T-helper 17 cell (primary cell): ENCODE measurements at regions not wholly inside any gene's neighbourhood (a gene's known extent, or its start where the extent isn't known, plus 50 kb on each side); places are given as distances from the start of the nearest gene placed in this dataset.
"Not testable (repeated sequence)": the region's sequence is repeated elsewhere in the genome, so short reads cannot be mapped to it uniquely, and the experiment has no call there.

ENCODE experiments used
- ATAC-seq: fragments of 150-1000 bp; cut with Tn5 transposase; 2 replicates; pipeline ENCODE4 v1.10.0; 2021; ENCODE audit warnings: mild to moderate bottlenecking, moderate library complexity
- DNase-seq, 3 donors: peaks; one replicate each; pipeline versions ENCODE4 v3.0.0 to v3.0.0-alpha.2; 2020 to 2021
- H3K9me3 ChIP-seq: one replicate; pipeline ENCODE4 v1.7.0; 2013; ENCODE audit warnings: low read length, mild to moderate bottlenecking; ENCODE audit not compliant: control insufficient read depth, poor library complexity, severe bottlenecking
- H3K27ac Mint-ChIP-seq: one replicate; pipeline ENCODE4 v1.8.0; 2022; ENCODE audit warnings: mild to moderate bottlenecking, moderate library complexity, mixed read lengths
- H3K27me3 Mint-ChIP-seq: one replicate; pipeline ENCODE4 v1.8.0; 2022; ENCODE audit warnings: mixed read lengths
- H3K36me3 Mint-ChIP-seq: one replicate; pipeline ENCODE4 v1.8.0; 2022; ENCODE audit warnings: low read depth, mixed read lengths
- H3K4me1 Mint-ChIP-seq: one replicate; pipeline ENCODE4 v1.8.0; 2022; ENCODE audit warnings: mild to moderate bottlenecking, mixed read lengths
- H3K4me3 Mint-ChIP-seq: one replicate; pipeline ENCODE4 v1.8.0; 2022; ENCODE audit warnings: mild to moderate bottlenecking, moderate library complexity, mixed read lengths

- not testable (repeated sequence) for H3K4me3 Mint-ChIP-seq, H3K36me3 Mint-ChIP-seq, ATAC-seq, DNase-seq, H3K27me3 Mint-ChIP-seq, H3K4me1 Mint-ChIP-seq, H3K27ac Mint-ChIP-seq, H3K9me3 ChIP-seq
Observed at GRCh38 chr19:20272627-20273010, 105.6 kb downstream of the ZNF486 start.

- not testable (repeated sequence) for H3K27me3 Mint-ChIP-seq, ATAC-seq, H3K9me3 ChIP-seq, DNase-seq, H3K27ac Mint-ChIP-seq, H3K36me3 Mint-ChIP-seq, H3K4me3 Mint-ChIP-seq, H3K4me1 Mint-ChIP-seq
Observed at GRCh38 chr19:20271927-20272626, 105.1 kb downstream of the ZNF486 start.

GRCh38 chr19:20271215-20271926 lies 104.4 kb downstream of the ZNF486 start:
- no peak overlapping the region for H3K27ac Mint-ChIP-seq
- DNase-seq = no peak
- H3K36me3 Mint-ChIP-seq = no peaks in the 10 kb centered on the region
- H3K27me3 Mint-ChIP-seq = peaks cover 5% of the 10 kb centered on the region
- no peaks in the 10 kb centered on the region for H3K9me3 ChIP-seq
- ATAC-seq = no peak
- no peak overlapping the region for H3K4me3 Mint-ChIP-seq
- no peaks in the 10 kb centered on the region for H3K4me1 Mint-ChIP-seq

- no peaks in the 10 kb centered on the region for H3K36me3 Mint-ChIP-seq
- H3K27ac Mint-ChIP-seq = no peak overlapping the region
Observed at GRCh38 chr19:20269461-20269860, 102.4 kb downstream of the ZNF486 start.

GRCh38 chr19:20261513-20261912 lies 94.5 kb downstream of the ZNF486 start:
- not testable (repeated sequence) for H3K9me3 ChIP-seq, H3K27me3 Mint-ChIP-seq, H3K4me1 Mint-ChIP-seq, DNase-seq, H3K36me3 Mint-ChIP-seq, H3K4me3 Mint-ChIP-seq, ATAC-seq, H3K27ac Mint-ChIP-seq

More at GRCh38 chr19:20269461-20269860, 102.4 kb downstream of the ZNF486 start:
- Mint-ChIP-seq H3K4me1 (no peaks in the 10 kb centered on the region), H3K4me3 (no peak overlapping the region), H3K27me3 (peaks cover 5% of the 10 kb centered on the region)
- DNase-seq = no peak
- ATAC-seq = no peak
- no peaks in the 10 kb centered on the region for H3K9me3 ChIP-seq

- H3K4me3 Mint-ChIP-seq, H3K4me1 Mint-ChIP-seq, H3K27ac Mint-ChIP-seq, H3K36me3 Mint-ChIP-seq, ATAC-seq, H3K9me3 ChIP-seq, DNase-seq, H3K27me3 Mint-ChIP-seq: not testable (repeated sequence)
Observed at GRCh38 chr19:20260738-20261137, 93.7 kb downstream of the ZNF486 start.

- Mint-ChIP-seq H3K4me1 (no peaks in the 10 kb centered on the region), H3K27ac (no peak overlapping the region), H3K27me3 (no peaks in the 10 kb centered on the region), H3K4me3 (no peak overlapping the region), H3K36me3 (no peaks in the 10 kb centered on the region)
- no peak for DNase-seq
- no peak for ATAC-seq
- H3K9me3 ChIP-seq = no peaks in the 10 kb centered on the region
Observed at GRCh38 chr19:20259615-20260014, 92.6 kb downstream of the ZNF486 start.

GRCh38 chr19:20256606-20257005 lies 89.6 kb downstream of the ZNF486 start:
- Mint-ChIP-seq H3K36me3 (no peaks in the 10 kb centered on the region), H3K27ac (no peak overlapping the region), H3K4me3 (no peak overlapping the region), H3K4me1 (no peaks in the 10 kb centered on the region), H3K27me3 (no peaks in the 10 kb centered on the region)
- no peaks in the 10 kb centered on the region for H3K9me3 ChIP-seq
- DNase-seq (no peak), ATAC-seq (no peak)

- DNase-seq (no peak), ATAC-seq (no peak)
- Mint-ChIP-seq H3K27ac (no peak overlapping the region), H3K4me3 (no peak overlapping the region), H3K4me1 (no peaks in the 10 kb centered on the region), H3K27me3 (no peaks in the 10 kb centered on the region), H3K36me3 (no peaks in the 10 kb centered on the region)
- no peaks in the 10 kb centered on the region for H3K9me3 ChIP-seq
Observed at GRCh38 chr19:20254121-20254520, 87.1 kb downstream of the ZNF486 start.

GRCh38 chr19:20252613-20253012 lies 85.6 kb downstream of the ZNF486 start:
- Mint-ChIP-seq H3K36me3 (no peaks in the 10 kb centered on the region), H3K27ac (no peak overlapping the region), H3K4me3 (no peak overlapping the region), H3K4me1 (no peaks in the 10 kb centered on the region), H3K27me3 (no peaks in the 10 kb centered on the region)
- no peaks in the 10 kb centered on the region for H3K9me3 ChIP-seq
- ATAC-seq = no peak
- no peak for DNase-seq

GRCh38 chr19:20250627-20251026 lies 83.6 kb downstream of the ZNF486 start:
- no peaks in the 10 kb centered on the region for H3K9me3 ChIP-seq
- no peaks in the 10 kb centered on the region for H3K36me3 Mint-ChIP-seq
- no peak for DNase-seq
- no peak overlapping the region for H3K27ac Mint-ChIP-seq
- no peak overlapping the region for H3K4me3 Mint-ChIP-seq
- no peaks in the 10 kb centered on the region for H3K4me1 Mint-ChIP-seq
- no peak for ATAC-seq
- no peaks in the 10 kb centered on the region for H3K27me3 Mint-ChIP-seq

- H3K4me1 Mint-ChIP-seq = no peaks in the 10 kb centered on the region
- DNase-seq (no peak), ATAC-seq (no peak)
- H3K27ac Mint-ChIP-seq = no peak overlapping the region
- H3K9me3 ChIP-seq = no peaks in the 10 kb centered on the region
- no peaks in the 10 kb centered on the region for H3K36me3 Mint-ChIP-seq
- H3K4me3 Mint-ChIP-seq = no peak overlapping the region
- no peaks in the 10 kb centered on the region for H3K27me3 Mint-ChIP-seq
Observed at GRCh38 chr19:20250121-20250520, 83.1 kb downstream of the ZNF486 start.
